Left cardiac atrium (tissue), 4 donors: ENCODE measurements at regions not wholly inside any gene's neighbourhood (a gene's known extent, or its start where the extent isn't known, plus 50 kb on each side); places are given as distances from the start of the nearest gene placed in this dataset.

Source experiments
- ATAC-seq, 2 donors: fragments of 200-7000 bp; cut with Tn5 transposase; one replicate each; pipeline ENCODE4 v1.9.1; 2020; ENCODE audit warnings: mild to moderate bottlenecking in 2 of 2, moderate library complexity in 2 of 2
- DNase-seq: peaks from one replicate; pipeline ENCODE4 v3.0.0-alpha.2; 2020
- intact Hi-C, 2 donors: fragments of 100-400 bp; cut with DNase I; formaldehyde crosslinking; loops; one replicate each; pipeline versions ENCODE4 v1.14.1 to v1.15.1; 2022 to 2023
- donor health status: DM: no; HTN: yes; CAD: no.
- donor health status: DM: no; HTN: yes; CAD: no; lungs with severe emphysema.
- donor health status: DM: yes; HTN: yes; CAD: no.
- donor health status: Dilated cardiomyopathy.

- ATAC-seq: no peak
- intact Hi-C loops: no loop called here
- no peak for DNase-seq
Measured at GRCh38 chr2:207449642-207450165, 80.1 kb upstream of the CREB1 start.

- DNase-seq (no peak), ATAC-seq (no peak)
- intact Hi-C loops: no loop called here
Measured at GRCh38 chr2:207450186-207450585, 79.6 kb upstream of the CREB1 start.

- DNase-seq (no peak), ATAC-seq (no peak)
- intact Hi-C loops: no loop called here
Measured at GRCh38 chr2:207458582-207458981, 71.2 kb upstream of the CREB1 start.

DNA sequence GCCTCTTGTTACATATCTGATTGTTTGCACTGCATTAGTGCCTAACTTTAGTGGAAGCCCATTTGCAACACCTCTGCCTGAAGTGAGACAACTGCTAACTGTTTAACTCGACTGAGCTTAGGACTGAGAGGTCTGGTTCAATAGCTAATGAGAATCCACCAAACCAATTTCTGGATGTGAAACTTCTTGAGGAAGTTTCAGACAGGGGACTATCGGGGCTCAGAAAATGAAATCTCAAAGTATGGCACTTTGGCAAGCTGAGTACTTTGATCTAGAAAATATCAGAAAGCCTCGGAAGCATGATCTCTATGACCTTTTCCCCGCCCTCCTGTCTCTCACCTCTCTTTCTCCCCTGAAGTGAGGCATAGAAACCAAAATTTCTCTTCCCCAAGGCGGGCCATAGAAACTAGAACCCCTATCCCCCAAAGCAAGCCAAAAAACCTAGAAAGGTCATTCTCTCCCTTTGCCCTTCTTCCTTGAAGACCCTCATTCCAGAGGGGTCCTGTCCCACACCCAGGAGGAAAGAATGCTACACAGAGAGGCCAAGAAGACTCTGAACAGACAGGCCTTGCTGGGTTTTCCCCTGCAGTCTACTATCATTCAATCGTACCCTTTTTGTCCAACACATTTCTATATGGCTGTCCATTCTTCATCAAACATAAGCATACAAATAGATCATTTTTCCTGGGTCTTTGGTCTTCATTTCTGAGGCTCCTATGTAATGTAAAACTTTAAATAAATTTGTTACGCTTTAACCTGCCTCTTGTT is 69.6 kb upstream of the CREB1 start:
- intact Hi-C loops: loop anchor here in 1 of 2 donors (10.0 kb wide), 2 partner anchors 115 to 285 kb away; no protein-coding TSS in a partner anchor
- ATAC-seq: no peak
- DNase-seq: no peak

GRCh38 chr2:207463433-207463832 is 66.3 kb upstream of the CREB1 start:
- peak in 1 of 2 donors; percentile 29 for ATAC-seq
- intact Hi-C loops: loop anchor here in 1 of 2 donors (10.0 kb wide), 2 partner anchors 119 to 289 kb away; no protein-coding TSS in a partner anchor
- DNase-seq: no peak

DNA sequence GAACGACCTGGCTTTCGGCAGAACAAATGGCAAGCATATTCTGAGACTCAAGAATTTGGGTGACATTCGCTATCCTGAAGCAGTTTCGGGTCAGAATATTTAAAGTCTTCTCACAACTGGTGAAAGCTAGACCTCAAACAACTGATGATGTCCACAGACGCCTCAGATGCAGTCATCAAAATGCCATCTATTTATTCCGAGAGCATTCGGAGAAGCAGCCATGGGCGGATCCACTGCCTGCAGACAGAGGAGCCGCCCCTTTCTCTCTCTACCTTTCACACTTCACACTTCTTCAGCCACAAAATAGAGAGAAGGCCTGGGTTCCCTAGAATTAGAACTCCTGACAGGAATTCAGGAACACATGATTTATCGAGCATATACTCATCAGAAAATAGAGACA is 65.8 kb upstream of the CREB1 start:
- ATAC-seq: no peak
- intact Hi-C loops: loop anchor here in 1 of 2 donors (10.0 kb wide), 2 partner anchors 119 to 289 kb away; no protein-coding TSS in a partner anchor
- no peak for DNase-seq

DNA sequence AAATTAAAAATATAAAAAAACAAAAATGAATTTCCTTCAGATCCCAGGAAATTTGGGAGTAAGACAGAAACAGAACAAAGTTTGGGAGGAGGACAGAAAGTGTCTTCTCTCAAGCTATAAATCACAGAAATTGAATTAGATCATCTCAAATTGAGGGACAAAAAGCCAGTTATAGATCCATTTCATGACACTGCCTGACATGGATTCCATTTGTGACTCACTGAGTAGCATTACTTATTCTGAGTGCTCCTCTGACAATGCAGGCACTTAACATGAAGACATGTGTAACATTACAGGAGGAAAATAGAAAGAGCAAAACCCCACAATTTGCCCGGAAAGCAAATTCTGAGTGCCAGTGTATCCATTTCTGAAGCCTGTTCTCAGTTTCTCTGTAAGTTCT is 63.9 kb upstream of the CREB1 start:
- intact Hi-C loops: loop anchor here in 1 of 2 donors (10.0 kb wide), 2 partner anchors 121 to 291 kb away; no protein-coding TSS in a partner anchor
- DNase-seq (no peak), ATAC-seq (no peak)

- DNase-seq: no peak
- intact Hi-C loops: loop anchor here in 1 of 2 donors (10.0 kb wide), 2 partner anchors 123 to 293 kb away; no protein-coding TSS in a partner anchor
- no peak for ATAC-seq
Measured at GRCh38 chr2:207467716-207468347, 61.9 kb upstream of the CREB1 start.

- no peak for ATAC-seq
- intact Hi-C loops: loop anchor here in 1 of 2 donors (10.0 kb wide), 2 partner anchors 124 to 294 kb away; no protein-coding TSS in a partner anchor
Measured at GRCh38 chr2:207468488-207468887, 61.3 kb upstream of the CREB1 start.

DNA sequence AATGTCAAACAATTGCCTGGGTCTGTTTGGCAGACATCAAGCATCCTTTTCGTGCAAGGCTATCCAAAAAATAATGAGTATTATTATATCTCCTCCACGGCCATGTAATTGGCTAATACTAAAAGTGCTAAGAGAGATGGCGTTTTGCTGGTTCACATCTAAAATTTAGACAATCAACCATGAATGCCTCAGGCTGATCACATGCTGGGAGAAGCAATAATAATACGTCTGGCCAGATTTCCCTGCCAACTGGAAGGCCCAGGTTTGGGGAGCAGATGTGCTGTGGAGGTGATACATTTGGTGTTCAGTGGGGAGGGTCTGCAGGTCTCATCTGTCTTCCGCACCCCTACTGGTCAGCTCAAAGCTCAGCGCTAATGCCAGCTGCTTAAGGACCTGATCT is 60.3 kb upstream of the CREB1 start:
- ATAC-seq (no peak), DNase-seq (no peak)
- intact Hi-C loops: loop anchor here in 1 of 2 donors (10.0 kb wide), 2 partner anchors 125 to 295 kb away; no protein-coding TSS in a partner anchor

More at GRCh38 chr2:207468488-207468887, 61.3 kb upstream of the CREB1 start:
- DNase-seq: no peak

GRCh38 chr2:207469943-207470729 is 59.6 kb upstream of the CREB1 start:
- intact Hi-C loops: loop anchor here (5.0 to 10.0 kb wide), 6 partner anchors 125 to 488 kb away; partner anchors contain the start of gene KLF7 (in 1 of the 2)
- ATAC-seq: no peak
- DNase-seq: no peak

DNA sequence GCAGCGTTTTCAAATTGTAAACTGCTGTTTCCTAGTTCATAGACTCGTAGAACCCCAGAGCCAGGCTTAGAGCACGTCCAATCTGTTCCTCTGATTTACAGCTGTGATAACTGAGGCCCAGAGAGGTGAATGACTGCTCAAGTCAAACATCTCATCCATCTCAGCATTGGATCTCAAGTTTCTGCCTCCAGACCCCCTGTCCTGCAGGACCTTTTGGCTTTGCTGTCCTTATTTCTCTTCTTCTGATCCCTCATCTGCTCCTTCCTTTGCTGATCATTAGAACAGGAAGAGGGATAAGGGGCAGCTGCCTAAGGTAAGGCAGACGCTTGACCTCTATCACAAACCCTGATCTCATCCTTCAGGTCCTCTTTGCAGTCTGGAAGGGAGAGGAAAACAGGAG is 58.5 kb upstream of the CREB1 start:
- DNase-seq (no peak), ATAC-seq (no peak)
- intact Hi-C loops: loop anchor here (5.0 to 10.0 kb wide), 4 partner anchors 246 to 489 kb away; partner anchors contain the start of gene KLF7 (in 1 of the 2)

GRCh38 chr2:207472343-207473048 is 57.3 kb upstream of the CREB1 start:
- intact Hi-C loops: loop anchor here (2.0 to 10.0 kb wide), 6 partner anchors 138 to 490 kb away; partner anchors contain the start of gene KLF7 (in 1 of the 2)
- ATAC-seq: no peak

DNA sequence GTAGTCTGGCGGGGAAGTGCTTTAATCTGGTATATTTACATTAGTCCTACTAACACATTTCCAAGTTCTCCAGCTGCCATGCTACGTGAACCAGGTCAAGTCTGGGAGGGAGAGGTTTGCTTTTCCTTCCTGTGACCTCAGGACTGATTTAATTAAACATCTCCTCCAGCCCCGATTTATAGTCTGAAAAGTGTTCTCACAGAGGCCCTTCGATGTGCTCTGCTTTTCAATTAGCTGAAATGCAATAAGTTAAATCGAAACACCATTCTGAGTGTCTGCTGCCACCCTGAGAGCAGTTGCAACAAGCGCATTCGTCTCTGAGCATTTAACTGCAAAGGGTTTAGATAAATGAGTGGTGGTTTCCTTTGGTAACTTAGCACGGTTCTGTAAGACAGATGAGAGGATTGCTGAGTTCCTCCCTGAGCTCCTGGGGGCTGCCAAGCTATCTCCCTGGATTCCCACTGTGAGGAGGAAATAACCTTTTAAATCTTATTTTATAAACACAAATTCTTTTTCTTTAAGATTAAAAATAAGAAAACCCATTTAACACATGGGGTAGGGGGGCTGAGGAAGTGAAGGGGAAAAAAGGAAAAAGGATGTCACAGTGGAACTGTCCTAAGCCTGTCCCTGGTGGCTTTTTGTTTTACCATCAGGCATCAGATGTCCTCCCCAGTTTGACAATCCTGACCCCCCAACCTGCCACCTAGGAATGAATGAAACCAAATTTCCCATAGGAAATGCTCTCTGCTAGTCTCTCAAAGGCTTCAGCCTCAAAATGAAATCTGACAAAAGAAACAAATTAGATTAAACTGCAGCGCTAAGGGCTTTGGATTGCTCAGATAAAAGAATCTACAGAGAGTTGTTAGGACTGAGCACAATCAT is 56.5 kb upstream of the CREB1 start:
- ATAC-seq (peak; percentile 84 to 86), DNase-seq (peak; percentile 62)
- intact Hi-C loops: loop anchor here (2.0 to 10.0 kb wide), 6 partner anchors 138 to 491 kb away; partner anchors contain the start of gene KLF7 (in 1 of the 2)

More at GRCh38 chr2:207472343-207473048, 57.3 kb upstream of the CREB1 start:
- DNase-seq: no peak

DNA sequence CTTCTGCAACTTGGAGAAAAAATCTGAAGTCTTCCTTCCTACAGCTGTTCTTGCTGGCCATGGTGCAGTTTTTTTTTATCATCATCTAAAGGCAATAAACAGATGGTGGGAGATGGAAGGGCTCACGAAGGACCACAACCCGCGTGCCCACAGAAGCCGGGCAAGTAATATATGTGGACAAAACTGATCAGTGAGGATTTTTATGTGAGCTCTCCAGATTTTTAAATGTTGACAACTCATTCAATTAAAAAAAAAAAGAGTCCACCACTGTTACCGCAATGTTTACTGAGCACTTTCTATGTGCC is 55.9 kb upstream of the CREB1 start:
- intact Hi-C loops: loop anchor here (2.0 to 10.0 kb wide), 7 partner anchors 139 to 673 kb away; partner anchors contain the start of gene KLF7 (in 1 of the 2)
- ATAC-seq (no peak), DNase-seq (no peak)

DNA sequence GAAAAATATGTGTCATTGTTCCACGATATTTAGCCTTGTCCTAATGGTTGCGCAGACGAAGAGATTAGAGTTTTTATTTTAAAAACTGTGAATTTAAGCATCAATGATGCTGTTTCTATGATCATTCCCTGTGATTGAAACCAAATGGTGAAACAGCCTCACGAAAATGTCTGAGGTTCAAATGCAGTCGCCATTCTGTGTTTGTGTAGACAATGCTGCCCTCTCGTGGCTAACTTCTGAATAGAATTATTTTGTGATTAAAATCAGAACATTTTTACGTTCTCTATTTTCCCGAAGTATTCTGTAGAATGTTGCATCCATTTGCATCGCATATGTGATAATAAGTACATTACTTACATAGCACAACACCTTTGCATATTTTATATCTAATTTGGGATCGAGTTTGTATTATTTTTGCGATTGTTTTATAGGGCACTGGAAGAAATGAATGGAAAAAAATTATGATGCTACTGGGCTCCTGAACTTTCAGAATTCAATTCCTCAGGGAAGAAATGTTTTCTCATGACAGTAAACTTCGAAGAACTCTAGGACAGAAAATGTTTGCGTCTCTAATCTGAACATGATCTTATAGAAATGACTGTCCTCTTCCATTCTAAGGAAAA is 54.8 kb upstream of the CREB1 start:
- ATAC-seq: peak; percentile 24 to 56
- intact Hi-C loops: loop anchor here (2.0 to 10.0 kb wide), 7 partner anchors 250 to 783 kb away; partner anchors contain the start of gene KLF7 (in 1 of the 2)
- DNase-seq: no peak

DNA sequence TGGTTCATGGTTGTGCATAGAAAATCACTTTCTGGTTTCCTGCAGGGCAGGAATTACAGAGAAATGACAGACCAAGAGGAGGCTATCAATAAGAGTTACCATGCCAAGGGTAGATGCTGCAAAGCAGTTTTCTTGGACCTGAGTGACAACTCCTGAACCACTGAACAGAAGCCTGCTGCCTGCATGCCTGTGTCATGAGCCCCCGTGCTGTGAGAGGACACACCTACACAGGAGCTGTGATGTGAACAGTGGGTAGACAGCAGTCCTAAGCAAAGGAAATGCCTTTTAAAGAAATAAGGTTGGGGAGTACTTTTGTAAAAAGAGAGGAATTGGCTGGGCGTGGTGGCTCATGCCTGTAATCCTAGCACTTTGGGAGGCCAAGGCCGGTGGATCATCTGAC is 54.2 kb upstream of the CREB1 start:
- ATAC-seq (no peak), DNase-seq (no peak)
- intact Hi-C loops: loop anchor here (2.0 to 10.0 kb wide), 5 partner anchors 251 to 783 kb away; partner anchors contain the start of gene KLF7 (in 1 of the 2)
